Muscle layer of colon (tissue), 2 donors: ENCODE measurements at regions not wholly inside any gene's neighbourhood (a gene's known extent, or its start where the extent isn't known, plus 50 kb on each side); places are given as distances from the start of the nearest gene placed in this dataset.

Experiments used
- H3K27ac ChIP-seq: one replicate; pipeline ENCODE4 v1.7.0; 2013; ENCODE audit warnings: low read depth, mild to moderate bottlenecking, low read length, moderate library complexity
- H3K27me3 ChIP-seq, 2 donors: one replicate each; pipeline ENCODE4 v1.7.0; 2013; ENCODE audit warnings: low read length in 2 of 2, mild to moderate bottlenecking in 2 of 2; ENCODE audit not compliant: insufficient read depth in 2 of 2, control insufficient read depth in 1 of 2
- H3K36me3 ChIP-seq: one replicate; pipeline ENCODE4 v1.7.0; 2013; ENCODE audit warnings: mild to moderate bottlenecking, low read length; ENCODE audit not compliant: insufficient read depth
- H3K4me1 ChIP-seq: one replicate; pipeline ENCODE4 v1.7.0; 2013; ENCODE audit warnings: mild to moderate bottlenecking, low read length; ENCODE audit not compliant: insufficient read depth
- H3K4me3 ChIP-seq, 2 donors: one replicate each; pipeline ENCODE4 v1.7.0; 2013; ENCODE audit warnings: low read length in 2 of 2, low read depth in 1 of 2, mild to moderate bottlenecking in 1 of 2, moderate library complexity in 1 of 2
- H3K9ac ChIP-seq: one replicate; pipeline ENCODE4 v1.7.0; 2013; ENCODE audit warnings: low read length
- H3K9me3 ChIP-seq: one replicate; pipeline ENCODE4 v1.7.0; 2013; ENCODE audit warnings: mild to moderate bottlenecking, low read length
- donor health status: abdominal sarcoma.
- donor health status: Adenocarcinoma of cecum.

GRCh38 chr13:104869501-104869900, 1666.0 kb downstream of the EFNB2 start:
- H3K4me3 ChIP-seq = no peak overlapping the region
- no peak overlapping the region for H3K9ac ChIP-seq
- H3K36me3 ChIP-seq = no peaks in the 10 kb centered on the region
- no peaks in the 10 kb centered on the region for H3K9me3 ChIP-seq
- no peak overlapping the region for H3K27ac ChIP-seq
- no peaks in the 10 kb centered on the region for H3K4me1 ChIP-seq
- no peaks in the 10 kb centered on the region for H3K27me3 ChIP-seq

GRCh38 chr13:104868806-104869205, 1666.7 kb downstream of the EFNB2 start:
- Histone ChIP-seq H3K27ac (no peak overlapping the region), H3K9me3 (no peaks in the 10 kb centered on the region), H3K36me3 (no peaks in the 10 kb centered on the region), H3K27me3 (no peaks in the 10 kb centered on the region), H3K9ac (no peak overlapping the region), H3K4me1 (no peaks in the 10 kb centered on the region), H3K4me3 (no peak overlapping the region)

GRCh38 chr13:104855581-104855980, 1679.9 kb downstream of the EFNB2 start:
- no peaks in the 10 kb centered on the region for H3K9me3 ChIP-seq
- no peak overlapping the region for H3K9ac ChIP-seq
- H3K36me3 ChIP-seq = no peaks in the 10 kb centered on the region
- no peak overlapping the region for H3K4me3 ChIP-seq
- H3K27me3 ChIP-seq = no peaks in the 10 kb centered on the region
- no peak overlapping the region for H3K27ac ChIP-seq
- no peaks in the 10 kb centered on the region for H3K4me1 ChIP-seq

- Histone ChIP-seq H3K9me3 (no peaks in the 10 kb centered on the region), H3K4me3 (no peak overlapping the region), H3K4me1 (no peaks in the 10 kb centered on the region), H3K36me3 (no peaks in the 10 kb centered on the region), H3K27ac (no peak overlapping the region), H3K9ac (no peak overlapping the region), H3K27me3 (no peaks in the 10 kb centered on the region)
Observed at GRCh38 chr13:104854698-104855097, 1680.8 kb downstream of the EFNB2 start.

GRCh38 chr13:104854007-104854406, 1681.5 kb downstream of the EFNB2 start:
- no peak overlapping the region for H3K4me3 ChIP-seq
- H3K27ac ChIP-seq = no peak overlapping the region
- H3K4me1 ChIP-seq = no peaks in the 10 kb centered on the region
- H3K9ac ChIP-seq = no peak overlapping the region
- no peaks in the 10 kb centered on the region for H3K27me3 ChIP-seq
- H3K36me3 ChIP-seq = no peaks in the 10 kb centered on the region
- no peaks in the 10 kb centered on the region for H3K9me3 ChIP-seq

- Histone ChIP-seq H3K36me3 (no peaks in the 10 kb centered on the region), H3K27ac (no peak overlapping the region), H3K9ac (no peak overlapping the region), H3K9me3 (no peaks in the 10 kb centered on the region), H3K4me1 (no peaks in the 10 kb centered on the region), H3K27me3 (no peaks in the 10 kb centered on the region), H3K4me3 (no peak overlapping the region)
Observed at GRCh38 chr13:104847922-104848321, 1687.5 kb downstream of the EFNB2 start.

GRCh38 chr13:104843401-104843800, 1692.1 kb downstream of the EFNB2 start:
- Histone ChIP-seq H3K36me3 (no peaks in the 10 kb centered on the region), H3K27me3 (no peaks in the 10 kb centered on the region), H3K4me3 (no peak overlapping the region), H3K27ac (no peak overlapping the region), H3K4me1 (no peaks in the 10 kb centered on the region), H3K9ac (no peak overlapping the region), H3K9me3 (no peaks in the 10 kb centered on the region)

GRCh38 chr13:104841110-104841509, 1694.4 kb downstream of the EFNB2 start:
- Histone ChIP-seq H3K27me3 (no peaks in the 10 kb centered on the region), H3K4me1 (no peaks in the 10 kb centered on the region), H3K4me3 (no peak overlapping the region), H3K9ac (no peak overlapping the region), H3K27ac (no peak overlapping the region), H3K36me3 (no peaks in the 10 kb centered on the region), H3K9me3 (no peaks in the 10 kb centered on the region)

- Histone ChIP-seq H3K4me3 (no peak overlapping the region), H3K9ac (no peak overlapping the region), H3K27ac (no peak overlapping the region), H3K9me3 (no peaks in the 10 kb centered on the region), H3K4me1 (no peaks in the 10 kb centered on the region), H3K27me3 (no peaks in the 10 kb centered on the region), H3K36me3 (no peaks in the 10 kb centered on the region)
Observed at GRCh38 chr13:104837756-104838155, 1697.7 kb downstream of the EFNB2 start.

GRCh38 chr13:104833221-104833620, 1702.2 kb downstream of the EFNB2 start:
- Histone ChIP-seq H3K9ac (no peak overlapping the region), H3K4me3 (no peak overlapping the region), H3K4me1 (no peaks in the 10 kb centered on the region), H3K9me3 (no peaks in the 10 kb centered on the region), H3K27ac (no peak overlapping the region), H3K27me3 (no peaks in the 10 kb centered on the region), H3K36me3 (no peaks in the 10 kb centered on the region)

GRCh38 chr13:104832231-104832630, 1703.2 kb downstream of the EFNB2 start:
- Histone ChIP-seq H3K4me1 (no peaks in the 10 kb centered on the region), H3K4me3 (no peak overlapping the region), H3K27me3 (no peaks in the 10 kb centered on the region), H3K27ac (no peak overlapping the region), H3K9ac (no peak overlapping the region), H3K9me3 (no peaks in the 10 kb centered on the region), H3K36me3 (no peaks in the 10 kb centered on the region)

- Histone ChIP-seq H3K4me3 (no peak overlapping the region), H3K4me1 (no peaks in the 10 kb centered on the region), H3K27ac (no peak overlapping the region), H3K36me3 (no peaks in the 10 kb centered on the region), H3K27me3 (no peaks in the 10 kb centered on the region), H3K9ac (no peak overlapping the region), H3K9me3 (no peaks in the 10 kb centered on the region)
Observed at GRCh38 chr13:104831831-104832230, 1703.6 kb downstream of the EFNB2 start.
